ENCODE measurements at regions not wholly inside any gene's neighbourhood (a gene's known extent, or its start where the extent isn't known, plus 50 kb on each side); places are given as distances from the start of the nearest gene placed in this dataset.

GRCh38 chr2:2639251-2640139 is 308.4 kb upstream of the MYT1L start:
- intact Hi-C loops (cut with DNase I) = no loop called here
- no peak for TF ChIP-seq POLR2A (IDR thresholded peaks at IDR 0.05)
- TF ChIP-seq, protein P1, sequence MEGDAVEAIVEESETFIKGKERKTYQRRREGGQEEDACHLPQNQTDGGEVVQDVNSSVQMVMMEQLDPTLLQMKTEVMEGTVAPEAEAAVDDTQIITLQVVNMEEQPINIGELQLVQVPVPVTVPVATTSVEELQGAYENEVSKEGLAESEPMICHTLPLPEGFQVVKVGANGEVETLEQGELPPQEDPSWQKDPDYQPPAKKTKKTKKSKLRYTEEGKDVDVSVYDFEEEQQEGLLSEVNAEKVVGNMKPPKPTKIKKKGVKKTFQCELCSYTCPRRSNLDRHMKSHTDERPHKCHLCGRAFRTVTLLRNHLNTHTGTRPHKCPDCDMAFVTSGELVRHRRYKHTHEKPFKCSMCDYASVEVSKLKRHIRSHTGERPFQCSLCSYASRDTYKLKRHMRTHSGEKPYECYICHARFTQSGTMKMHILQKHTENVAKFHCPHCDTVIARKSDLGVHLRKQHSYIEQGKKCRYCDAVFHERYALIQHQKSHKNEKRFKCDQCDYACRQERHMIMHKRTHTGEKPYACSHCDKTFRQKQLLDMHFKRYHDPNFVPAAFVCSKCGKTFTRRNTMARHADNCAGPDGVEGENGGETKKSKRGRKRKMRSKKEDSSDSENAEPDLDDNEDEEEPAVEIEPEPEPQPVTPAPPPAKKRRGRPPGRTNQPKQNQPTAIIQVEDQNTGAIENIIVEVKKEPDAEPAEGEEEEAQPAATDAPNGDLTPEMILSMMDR (IDR thresholded peaks at IDR 0.05) = no peak
- Histone ChIP-seq H3K9me3 (replicated peaks in 1 of 3) (no peaks in the 10 kb centered on the region), H3K36me3 (replicated peaks in 1 of 2) (no peaks in the 10 kb centered on the region), H3K4me1 (replicated peaks in 1 of 2) (no peaks in the 10 kb centered on the region), H3K4me3 (no peak overlapping the region), H3K27me3 (no peaks in the 10 kb centered on the region), H3K27ac (no peak overlapping the region)
- WGBS, 4 donors = 72 to 85% (median 77%) methylated on average over 24 to 31 of the region's 31 CpGs
- DNase-seq = no peak

- H3K27me3 ChIP-seq = no peaks in the 10 kb centered on the region
- no peaks in the 10 kb centered on the region for H3K4me1 ChIP-seq (replicated peaks in 1 of 2)
- intact Hi-C loops (cut with DNase I) = no loop called here
- WGBS, 4 donors = 69 to 89% (median 77%) methylated on average over 11 of the region's 11 CpGs
- no peak overlapping the region for H3K4me3 ChIP-seq
- DNase-seq = no peak
- H3K27ac ChIP-seq = no peak overlapping the region
- H3K9me3 ChIP-seq (replicated peaks in 1 of 3) = no peaks in the 10 kb centered on the region
- TF ChIP-seq, protein P1 (IDR thresholded peaks at IDR 0.05) = no peak
- no peak for TF ChIP-seq POLR2A (IDR thresholded peaks at IDR 0.05)
- no peaks in the 10 kb centered on the region for H3K36me3 ChIP-seq (replicated peaks in 1 of 2)
Measured at GRCh38 chr2:2638547-2639220, 307.6 kb upstream of the MYT1L start.

DNA sequence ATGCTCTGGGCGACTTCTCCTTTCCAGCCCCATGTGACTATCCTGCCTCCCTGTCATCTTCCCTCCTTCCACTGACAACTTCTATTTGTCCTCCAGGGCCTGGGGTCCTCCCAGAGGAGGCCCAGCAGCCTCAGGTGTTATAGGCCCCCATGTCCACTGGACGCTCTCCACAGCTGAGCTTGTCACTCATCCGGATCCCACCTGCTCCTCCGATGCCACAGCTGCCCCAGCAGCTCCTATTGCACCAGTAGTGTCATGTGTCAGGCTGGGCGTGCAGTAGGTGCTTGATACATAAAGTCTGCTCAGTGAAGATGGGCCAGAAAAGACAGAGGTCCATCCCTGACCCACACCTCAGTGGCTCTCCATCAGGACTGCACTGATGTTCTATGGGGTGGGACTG is 305.7 kb upstream of the MYT1L start:
- Histone ChIP-seq H3K4me1 (replicated peaks in 1 of 2) (no peaks in the 10 kb centered on the region), H3K27ac (no peak overlapping the region), H3K36me3 (replicated peaks in 1 of 2) (no peaks in the 10 kb centered on the region), H3K4me3 (no peak overlapping the region), H3K9me3 (replicated peaks in 1 of 3) (no peaks in the 10 kb centered on the region), H3K27me3 (no peaks in the 10 kb centered on the region)
- intact Hi-C loops (cut with DNase I) = no loop called here
- TF ChIP-seq, protein P1 (IDR thresholded peaks at IDR 0.05) = no peak
- no peak for TF ChIP-seq POLR2A (IDR thresholded peaks at IDR 0.05)
- no peak for DNase-seq
- 83 to 94% (median 89%) methylated on average over 1 to 5 of the region's 5 CpGs for whole genome bisulfite sequencing, 4 donors

DNA sequence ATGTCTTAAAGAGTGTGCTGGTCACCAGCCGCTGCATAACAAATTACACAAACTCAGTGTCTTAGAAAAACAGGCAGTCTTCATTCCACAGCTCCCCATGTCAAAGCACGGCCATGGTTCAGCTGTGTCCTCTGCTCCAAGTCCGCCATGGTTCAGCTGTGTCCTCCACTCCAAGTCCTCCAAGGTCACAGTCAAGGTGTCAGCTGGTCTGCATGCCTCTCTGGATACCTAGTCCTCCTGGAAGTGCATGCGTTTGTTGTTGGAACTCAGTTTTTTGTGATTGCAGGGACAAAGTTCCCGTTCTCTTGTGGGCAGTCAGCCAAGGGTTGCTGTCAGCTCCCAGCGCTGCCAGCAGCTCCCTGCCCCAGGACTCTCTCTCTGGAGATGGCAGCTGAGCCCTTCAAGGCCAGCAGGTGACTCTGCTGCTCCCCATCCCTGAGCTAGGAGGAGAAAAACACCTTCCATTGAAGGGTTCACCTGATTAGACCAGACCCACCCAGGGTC is 304.0 kb upstream of the MYT1L start:
- Histone ChIP-seq H3K9me3 (replicated peaks in 1 of 3) (no peaks in the 10 kb centered on the region), H3K4me3 (no peak overlapping the region), H3K4me1 (replicated peaks in 1 of 2) (no peaks in the 10 kb centered on the region), H3K36me3 (replicated peaks in 1 of 2) (no peaks in the 10 kb centered on the region), H3K27me3 (no peaks in the 10 kb centered on the region), H3K27ac (no peak overlapping the region)
- 65 to 100% (median 82%) methylated on average over 3 to 6 of the region's 6 CpGs for WGBS, 4 donors
- TF ChIP-seq, protein P1 (IDR thresholded peaks at IDR 0.05) = no peak
- no peak for TF ChIP-seq POLR2A (IDR thresholded peaks at IDR 0.05)
- DNase-seq = no peak
- intact Hi-C loops (cut with DNase I) = no loop called here
